Adrenal gland (tissue), 5 donors: ENCODE measurements at regions not wholly inside any gene's neighbourhood (a gene's known extent, or its start where the extent isn't known, plus 50 kb on each side); places are given as distances from the start of the nearest gene placed in this dataset.

Experiments
- POLR2A ChIP-seq, 2 donors: fragments of 450-650 bp; IDR thresholded peaks; one replicate each; pipeline ENCODE4 v1.6.1; 2017; ENCODE audit warnings: antibody characterized with exemption in 2 of 2, mild to moderate bottlenecking in 2 of 2, moderate library complexity in 1 of 2
- TF ChIP-seq, protein P1 (sequence below), 6 experiments: fragments of 450-650 bp in 4 of 6; fragments of 200-600 bp in 2 of 6; sonication (generic) in 1 of 6; IDR thresholded peaks; 1 replicate in 5 of 6; 2 replicates in 1 of 6; pipeline versions ENCODE4 v1.5.1 to v1.8.0; 2016 to 2021; ENCODE audit warnings: antibody characterized with exemption in 6 of 6, mild to moderate bottlenecking in 2 of 6, moderate library complexity in 1 of 6
- donor health status: DM: no; HTN: no; CAD: no.

- TF ChIP-seq, protein P1, sequence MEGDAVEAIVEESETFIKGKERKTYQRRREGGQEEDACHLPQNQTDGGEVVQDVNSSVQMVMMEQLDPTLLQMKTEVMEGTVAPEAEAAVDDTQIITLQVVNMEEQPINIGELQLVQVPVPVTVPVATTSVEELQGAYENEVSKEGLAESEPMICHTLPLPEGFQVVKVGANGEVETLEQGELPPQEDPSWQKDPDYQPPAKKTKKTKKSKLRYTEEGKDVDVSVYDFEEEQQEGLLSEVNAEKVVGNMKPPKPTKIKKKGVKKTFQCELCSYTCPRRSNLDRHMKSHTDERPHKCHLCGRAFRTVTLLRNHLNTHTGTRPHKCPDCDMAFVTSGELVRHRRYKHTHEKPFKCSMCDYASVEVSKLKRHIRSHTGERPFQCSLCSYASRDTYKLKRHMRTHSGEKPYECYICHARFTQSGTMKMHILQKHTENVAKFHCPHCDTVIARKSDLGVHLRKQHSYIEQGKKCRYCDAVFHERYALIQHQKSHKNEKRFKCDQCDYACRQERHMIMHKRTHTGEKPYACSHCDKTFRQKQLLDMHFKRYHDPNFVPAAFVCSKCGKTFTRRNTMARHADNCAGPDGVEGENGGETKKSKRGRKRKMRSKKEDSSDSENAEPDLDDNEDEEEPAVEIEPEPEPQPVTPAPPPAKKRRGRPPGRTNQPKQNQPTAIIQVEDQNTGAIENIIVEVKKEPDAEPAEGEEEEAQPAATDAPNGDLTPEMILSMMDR (IDR thresholded peaks at IDR 0.05) = no peak
- TF ChIP-seq POLR2A (IDR thresholded peaks at IDR 0.05) = no peak
Observed at GRCh38 chr9:3001311-3001710, 157.4 kb upstream of the PUM3 start.
